Activated naive CD4-positive, alpha-beta T cell treated with anti-CD3 and anti-CD28 coated beads for 36 hours (primary cell): ENCODE measurements at regions not wholly inside any gene's neighbourhood (a gene's known extent, or its start where the extent isn't known, plus 50 kb on each side); places are given as distances from the start of the nearest gene placed in this dataset.

ENCODE experiments used
- CTCF ChIA-PET: fragments of 350-600 bp; sonication (Branson Sonifier 250); formaldehyde crosslinking; loops from one replicate; lab custom pipeline; 2021; ENCODE audit warnings: antibody characterized with exemption; lab: Charles Lee
- DNase-seq: peaks from one replicate; pipeline ENCODE4 v3.0.0-alpha.2; 2020
- H3K27ac Mint-ChIP-seq: one replicate; pipeline ENCODE4 v1.8.0; 2021; ENCODE audit warnings: mild to moderate bottlenecking, mixed read lengths
- H3K27me3 Mint-ChIP-seq: one replicate; pipeline ENCODE4 v1.8.0; 2021; ENCODE audit warnings: low read depth, mixed read lengths
- H3K36me3 Mint-ChIP-seq: one replicate; pipeline ENCODE4 v1.8.0; 2021; ENCODE audit warnings: low read depth, mixed read lengths
- H3K4me1 Mint-ChIP-seq: one replicate; pipeline ENCODE4 v1.8.0; 2021; ENCODE audit warnings: low read depth, mixed read lengths
- H3K4me3 Mint-ChIP-seq: one replicate; pipeline ENCODE4 v1.8.0; 2021; ENCODE audit warnings: mild to moderate bottlenecking, moderate library complexity, mixed read lengths
- H3K9me3 Mint-ChIP-seq: one replicate; pipeline ENCODE4 v1.8.0; 2021; ENCODE audit warnings: mixed read lengths
- intact Hi-C: fragments of 100-400 bp; cut with micrococcal nuclease; formaldehyde crosslinking; loops from one replicate; pipeline ENCODE4 v1.15.1; 2023

GRCh38 chr12:3925621-3926020, 52.4 kb upstream of the PARP11 start:
- Mint-ChIP-seq H3K27me3 (no peaks in the 10 kb centered on the region), H3K9me3 (no peaks in the 10 kb centered on the region), H3K27ac (no peak overlapping the region), H3K4me3 (no peak overlapping the region), H3K4me1 (peaks cover 30% of the 10 kb centered on the region), H3K36me3 (no peaks in the 10 kb centered on the region)
- DNase-seq: no peak
- CTCF ChIA-PET: interaction anchor here (1.2 kb wide), 1 partner anchor 47 kb away, joined by 3 read pairs; no protein-coding TSS in a partner anchor
- intact Hi-C loops: no loop called here

- intact Hi-C loops: no loop called here
- DNase-seq: no peak
- H3K4me3 Mint-ChIP-seq: no peak overlapping the region
- peaks cover 29% of the 10 kb centered on the region for H3K4me1 Mint-ChIP-seq
- CTCF ChIA-PET: interaction anchor here (0.7 to 1.0 kb wide), 2 partner anchors 9 to 38 kb away, joined by 3 read pairs; no protein-coding TSS in a partner anchor
- no peaks in the 10 kb centered on the region for H3K9me3 Mint-ChIP-seq
- H3K27me3 Mint-ChIP-seq: no peaks in the 10 kb centered on the region
- H3K27ac Mint-ChIP-seq: no peak overlapping the region
- H3K36me3 Mint-ChIP-seq: no peaks in the 10 kb centered on the region
Measured at GRCh38 chr12:3924761-3925160, 51.6 kb upstream of the PARP11 start.

- DNase-seq: no peak
- CTCF ChIA-PET: no interaction called here
Measured at GRCh38 chr12:3923021-3923420, 49.8 kb upstream of the PARP11 start.

More at GRCh38 chr12:3923021-3923420, 49.8 kb upstream of the PARP11 start:
- intact Hi-C loops: no loop called here
- Mint-ChIP-seq H3K27me3 (no peaks in the 10 kb centered on the region), H3K4me1 (peaks cover 20% of the 10 kb centered on the region), H3K36me3 (no peaks in the 10 kb centered on the region), H3K27ac (no peak overlapping the region), H3K9me3 (no peaks in the 10 kb centered on the region), H3K4me3 (no peak overlapping the region)
